HepG2 (cell line): ENCODE measurements at regions not wholly inside any gene's neighbourhood (a gene's known extent, or its start where the extent isn't known, plus 50 kb on each side); places are given as distances from the start of the nearest gene placed in this dataset.

ENCODE experiments used
- BCLAF1 ChIP-seq: fragments of 450-650 bp; IDR thresholded peaks from 2 replicates; pipeline ENCODE4 v1.6.1; 2017; ENCODE audit warnings: mild to moderate bottlenecking
- CTCF ChIP-seq: sonication (generic); formaldehyde crosslinking; IDR thresholded peaks from 2 replicates; pipeline ENCODE4 v1.5.0; 2020; ENCODE audit warnings: mild to moderate bottlenecking, missing genetic modification reagents, moderate library complexity
- FOXK2 ChIP-seq: fragments of 450-650 bp; IDR thresholded peaks from 2 replicates; pipeline ENCODE4 v1.6.1; 2016
- GATAD2A ChIP-seq: IDR thresholded peaks from 2 replicates; pipeline ENCODE4 v1.6.1; 2016
- JUNB ChIP-seq: sonication (generic); formaldehyde crosslinking; IDR thresholded peaks from 2 replicates; pipeline ENCODE4 v1.8.0; 2022; ENCODE audit warnings: missing genetic modification reagents, mild to moderate bottlenecking, borderline replicate concordance
- PHF8 ChIP-seq: sonication (generic); formaldehyde crosslinking; IDR thresholded peaks from 2 replicates; pipeline ENCODE4 v1.5.0; 2020; ENCODE audit warnings: missing genetic modification reagents
- RAD51 ChIP-seq: fragments of 450-650 bp; IDR thresholded peaks from 2 replicates; pipeline ENCODE4 v1.6.1; 2016; ENCODE audit warnings: borderline replicate concordance
- SIN3A ChIP-seq: IDR thresholded peaks from 2 replicates; pipeline ENCODE4 v1.6.1; 2011; ENCODE audit warnings: low read depth, mild to moderate bottlenecking, control low read depth, low read length, borderline replicate concordance
- ZNF329 ChIP-seq: sonication (generic); formaldehyde crosslinking; IDR thresholded peaks from 2 replicates; pipeline ENCODE4 v1.9.0; 2021; ENCODE audit warnings: low read depth, mild to moderate bottlenecking, missing genetic modification reagents
- ZNF589 ChIP-seq: sonication (generic); formaldehyde crosslinking; conservative IDR thresholded peaks from 2 replicates; pipeline ENCODE4 v1.8.0; 2022; ENCODE audit warnings: mild to moderate bottlenecking, moderate library complexity, missing genetic modification reagents

- TF ChIP-seq CTCF (CRISPR knock-in tag) = no peak
- no peak for TF ChIP-seq SIN3A
- no peak for TF ChIP-seq PHF8 (CRISPR knock-in tag)
- TF ChIP-seq JUNB (CRISPR knock-in tag) = no peak
- TF ChIP-seq ZNF329 (CRISPR knock-in tag) = no peak
- no peak for TF ChIP-seq ZNF589
- no peak for TF ChIP-seq BCLAF1
- TF ChIP-seq RAD51 = no peak
- TF ChIP-seq FOXK2 = no peak
- TF ChIP-seq GATAD2A (CRISPR knock-in tag) = no peak
Measured at GRCh38 chr21:24259241-24259640, 1348.0 kb downstream of the MRPL39 start.
